IPS-18c (cell line): ENCODE measurements at regions not wholly inside any gene's neighbourhood (a gene's known extent, or its start where the extent isn't known, plus 50 kb on each side); places are given as distances from the start of the nearest gene placed in this dataset.
"Not testable (repeated sequence)": the region's sequence is repeated elsewhere in the genome, so short reads cannot be mapped to it uniquely, and the experiment has no call there.

ENCODE experiments used
- H3K4me3 ChIP-seq: 2 replicates; pipeline ENCODE4 v1.7.0; 2013; ENCODE audit warnings: low read depth, mild to moderate bottlenecking, low read length, moderate library complexity; ENCODE audit not compliant: insufficient read depth
- H3K9me3 ChIP-seq: one replicate; pipeline ENCODE4 v1.6.1; 2013; ENCODE audit warnings: mild to moderate bottlenecking, low read length, moderate library complexity; ENCODE audit not compliant: control insufficient read depth, insufficient read depth

GRCh38 chr22:27309697-27310096 is 491.9 kb downstream of the MN1 start:
- Histone ChIP-seq H3K4me3 (no peak overlapping the region), H3K9me3 (peaks cover 3% of the 10 kb centered on the region)

GRCh38 chr22:27310966-27311697 is 490.4 kb downstream of the MN1 start:
- peak overlapping the region; percentile 25 for H3K4me3 ChIP-seq
- H3K9me3 ChIP-seq = peaks cover 3% of the 10 kb centered on the region

GRCh38 chr22:27311698-27312550 is 489.6 kb downstream of the MN1 start:
- Histone ChIP-seq H3K4me3 (peak overlapping the region; percentile 25), H3K9me3 (peaks cover 3% of the 10 kb centered on the region)

- Histone ChIP-seq H3K4me3 (no peak overlapping the region), H3K9me3 (peaks cover 3% of the 10 kb centered on the region)
Measured at GRCh38 chr22:27312565-27312964, 489.0 kb downstream of the MN1 start.

GRCh38 chr22:27312966-27313855 is 488.3 kb downstream of the MN1 start:
- Histone ChIP-seq H3K9me3 (peaks cover 3% of the 10 kb centered on the region), H3K4me3 (no peak overlapping the region)

GRCh38 chr22:27314276-27314807 is 487.2 kb downstream of the MN1 start:
- Histone ChIP-seq H3K9me3 (no peaks in the 10 kb centered on the region), H3K4me3 (no peak overlapping the region)

GRCh38 chr22:27315833-27316232 is 485.7 kb downstream of the MN1 start:
- no peak overlapping the region for H3K4me3 ChIP-seq
- H3K9me3 ChIP-seq = no peaks in the 10 kb centered on the region

- Histone ChIP-seq H3K9me3 (no peaks in the 10 kb centered on the region), H3K4me3 (no peak overlapping the region)
Measured at GRCh38 chr22:27317096-27317495, 484.5 kb downstream of the MN1 start.

- Histone ChIP-seq H3K4me3 (no peak overlapping the region), H3K9me3 (no peaks in the 10 kb centered on the region)
Measured at GRCh38 chr22:27317971-27318428, 483.6 kb downstream of the MN1 start.

- Histone ChIP-seq H3K9me3 (no peaks in the 10 kb centered on the region), H3K4me3 (no peak overlapping the region)
Measured at GRCh38 chr22:27318516-27318915, 483.0 kb downstream of the MN1 start.

- Histone ChIP-seq H3K4me3 (no peak overlapping the region), H3K9me3 (no peaks in the 10 kb centered on the region)
Measured at GRCh38 chr22:27323661-27324060, 477.9 kb downstream of the MN1 start.

GRCh38 chr22:27324908-27325307 is 476.6 kb downstream of the MN1 start:
- H3K4me3 ChIP-seq, H3K9me3 ChIP-seq: not testable (repeated sequence)

GRCh38 chr22:27327497-27327896 is 474.1 kb downstream of the MN1 start:
- H3K4me3 ChIP-seq = no peak overlapping the region

GRCh38 chr22:27327981-27328721 is 473.4 kb downstream of the MN1 start:
- Histone ChIP-seq H3K9me3 (no peaks in the 10 kb centered on the region), H3K4me3 (no peak overlapping the region)

More at GRCh38 chr22:27327497-27327896, 474.1 kb downstream of the MN1 start:
- H3K9me3 ChIP-seq = no peaks in the 10 kb centered on the region

GRCh38 chr22:27329131-27329850 is 472.3 kb downstream of the MN1 start:
- H3K9me3 ChIP-seq = no peaks in the 10 kb centered on the region
- no peak overlapping the region for H3K4me3 ChIP-seq
